T1000 (cell line): ENCODE measurements at regions not wholly inside any gene's neighbourhood (a gene's known extent, or its start where the extent isn't known, plus 50 kb on each side); places are given as distances from the start of the nearest gene placed in this dataset.
"Not testable (repeated sequence)": the region's sequence is repeated elsewhere in the genome, so short reads cannot be mapped to it uniquely, and the experiment has no call there.

Experiments used
- DNase-seq: peaks from one replicate; lab custom pipeline; 2025; ENCODE audit warnings: mixed read lengths; lab: John Stamatoyannopoulos, UW

GRCh38 chr20:5492937-5493336 is 117.9 kb downstream of the GPCPD1 start:
- DNase-seq = no peak

GRCh38 chr20:5491455-5491854 is 119.4 kb downstream of the GPCPD1 start:
- no peak for DNase-seq

GRCh38 chr20:5489601-5490000 is 121.2 kb downstream of the GPCPD1 start:
- DNase-seq = no peak

GRCh38 chr20:5488823-5489222 is 122.0 kb downstream of the GPCPD1 start:
- no peak for DNase-seq

- no peak for DNase-seq
Observed at GRCh38 chr20:5486377-5487054, 124.3 kb downstream of the GPCPD1 start.

- no peak for DNase-seq
Observed at GRCh38 chr20:5484926-5485325, 125.9 kb downstream of the GPCPD1 start.

GRCh38 chr20:5484346-5484745 is 126.5 kb downstream of the GPCPD1 start:
- no peak for DNase-seq

- DNase-seq = no peak
Observed at GRCh38 chr20:5482791-5483190, 128.0 kb downstream of the GPCPD1 start.

GRCh38 chr20:5481872-5482271 is 128.9 kb downstream of the GPCPD1 start:
- DNase-seq = no peak

- DNase-seq = no peak
Observed at GRCh38 chr20:5480824-5481600, 129.8 kb downstream of the GPCPD1 start.

GRCh38 chr20:5474646-5475550 is 135.9 kb downstream of the GPCPD1 start:
- no peak for DNase-seq

- not testable (repeated sequence) for DNase-seq
Observed at GRCh38 chr20:5471866-5472265, 138.9 kb downstream of the GPCPD1 start.

GRCh38 chr20:5471368-5471767 is 139.4 kb downstream of the GPCPD1 start:
- no peak for DNase-seq

- DNase-seq = no peak
Observed at GRCh38 chr20:5470943-5471342, 139.9 kb downstream of the GPCPD1 start.

- no peak for DNase-seq
Observed at GRCh38 chr20:5470458-5470857, 140.3 kb downstream of the GPCPD1 start.

- DNase-seq = no peak
Observed at GRCh38 chr20:5469111-5469510, 141.7 kb downstream of the GPCPD1 start.

GRCh38 chr20:5467086-5467485 is 143.7 kb downstream of the GPCPD1 start:
- DNase-seq = no peak

- DNase-seq = no peak
Observed at GRCh38 chr20:5465604-5465927, 145.2 kb downstream of the GPCPD1 start.

GRCh38 chr20:5464901-5465603 is 145.8 kb downstream of the GPCPD1 start:
- no peak for DNase-seq

GRCh38 chr20:5463007-5463686 is 146.4 kb upstream of the PROKR2 start:
- DNase-seq = no peak

GRCh38 chr20:5453745-5454144 is 137.0 kb upstream of the PROKR2 start:
- DNase-seq = not testable (repeated sequence)
